IPS-NIHi11 (cell line): ENCODE measurements at regions not wholly inside any gene's neighbourhood (a gene's known extent, or its start where the extent isn't known, plus 50 kb on each side); places are given as distances from the start of the nearest gene placed in this dataset.
"Not testable (repeated sequence)": the region's sequence is repeated elsewhere in the genome, so short reads cannot be mapped to it uniquely, and the experiment has no call there.

Experiments
- DNase-seq: peaks from one replicate; pipeline ENCODE4 v3.0.0; 2012; ENCODE audit warnings: mixed read lengths, low spot score

GRCh38 chrX:98065151-98065550 lies 1181.4 kb downstream of the RPA4 start:
- no peak for DNase-seq

GRCh38 chrX:98067611-98068010 lies 1183.9 kb downstream of the RPA4 start:
- DNase-seq = no peak

DNA sequence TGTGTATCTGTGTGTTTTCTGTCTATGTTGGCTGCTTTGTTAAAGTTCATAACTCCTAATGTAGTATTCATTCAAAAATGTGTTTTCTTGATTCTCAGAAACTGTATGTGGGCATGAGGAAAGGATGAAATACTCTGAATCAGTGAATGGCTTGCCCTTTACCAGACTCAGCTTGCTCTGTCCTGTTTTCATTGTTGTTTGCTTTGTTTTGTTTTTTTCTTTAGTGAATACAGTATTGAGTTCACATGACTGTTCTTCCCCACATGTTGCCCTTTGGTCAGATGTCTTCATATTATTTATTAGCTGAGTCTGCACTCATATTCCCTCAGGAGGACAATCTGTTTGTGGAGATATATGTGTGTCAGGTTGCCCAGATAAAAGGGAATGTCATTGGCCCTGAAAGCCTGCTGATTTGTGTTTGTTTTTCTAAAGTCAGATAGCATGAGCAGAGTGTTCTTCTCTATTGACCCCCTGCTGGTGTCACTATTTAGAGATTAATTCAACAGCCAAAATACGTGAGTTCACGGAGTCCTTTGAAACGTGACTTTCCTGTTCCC lies 1184.4 kb downstream of the RPA4 start:
- no peak for DNase-seq

GRCh38 chrX:98071331-98071730 lies 1187.6 kb downstream of the RPA4 start:
- DNase-seq = no peak

DNA sequence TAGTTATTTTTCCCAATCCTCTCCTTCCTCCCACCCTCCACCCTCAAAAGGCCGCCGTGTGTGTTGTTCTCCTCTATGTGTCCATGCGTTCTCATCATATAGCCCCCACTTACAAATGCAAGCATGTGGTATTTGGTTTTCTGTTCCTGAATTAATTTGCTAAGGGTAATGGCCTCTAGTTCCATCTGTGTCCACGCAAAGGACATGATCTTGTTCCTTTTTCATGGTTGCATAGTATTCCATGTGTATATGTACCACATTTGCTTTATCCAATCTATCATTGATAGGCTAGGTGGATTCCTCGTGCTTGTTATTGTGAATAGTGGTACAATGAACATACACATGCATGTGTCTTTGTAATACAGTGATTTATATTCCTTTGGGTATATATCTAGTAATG lies 1193.7 kb downstream of the RPA4 start:
- no peak for DNase-seq

GRCh38 chrX:98111684-98112083 lies 1228.0 kb downstream of the RPA4 start:
- no peak for DNase-seq

- no peak for DNase-seq
Observed at GRCh38 chrX:98114021-98114420, 1230.3 kb downstream of the RPA4 start.

- peak; percentile 3 for DNase-seq
Observed at GRCh38 chrX:98141466-98141865, 1257.8 kb downstream of the RPA4 start.

GRCh38 chrX:98191003-98191402 lies 1307.3 kb downstream of the RPA4 start:
- DNase-seq = no peak

GRCh38 chrX:98194036-98194435 lies 1310.3 kb downstream of the RPA4 start:
- DNase-seq = no peak

- DNase-seq = no peak
Observed at GRCh38 chrX:98203800-98204199, 1320.1 kb downstream of the RPA4 start.

- no peak for DNase-seq
Observed at GRCh38 chrX:98207947-98208346, 1324.2 kb downstream of the RPA4 start.

GRCh38 chrX:98231003-98231402 lies 1347.3 kb downstream of the RPA4 start:
- no peak for DNase-seq

- not testable (repeated sequence) for DNase-seq
Observed at GRCh38 chrX:98240061-98240460, 1356.4 kb downstream of the RPA4 start.

- no peak for DNase-seq
Observed at GRCh38 chrX:98263135-98263534, 1379.4 kb downstream of the RPA4 start.

- no peak for DNase-seq
Observed at GRCh38 chrX:98289726-98290125, 1406.0 kb downstream of the RPA4 start.

DNA sequence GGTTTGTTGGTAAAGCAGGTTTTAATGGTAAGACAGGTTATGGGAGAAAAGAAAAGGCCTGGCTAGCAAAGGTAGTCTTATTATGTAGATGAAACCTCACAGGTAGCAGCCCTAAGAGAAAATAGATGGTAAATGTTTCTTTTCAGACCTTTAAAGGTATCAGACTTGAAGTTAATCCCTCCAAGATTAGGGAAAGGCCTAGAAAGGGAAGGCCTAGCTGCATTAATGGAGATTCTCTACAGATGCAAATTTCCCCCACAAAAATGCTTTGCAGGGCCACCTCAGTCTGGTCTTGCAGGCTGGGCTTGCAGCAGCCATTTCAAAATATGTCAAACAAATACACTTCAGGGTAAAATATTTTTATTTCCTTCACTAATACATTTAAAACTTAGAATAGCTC lies 1410.6 kb downstream of the RPA4 start:
- no peak for DNase-seq

GRCh38 chrX:98296129-98296528 lies 1412.4 kb downstream of the RPA4 start:
- DNase-seq = no peak

- DNase-seq = no peak
Observed at GRCh38 chrX:98299785-98300184, 1416.1 kb downstream of the RPA4 start.

- DNase-seq = not testable (repeated sequence)
Observed at GRCh38 chrX:98300536-98300935, 1416.8 kb downstream of the RPA4 start.

DNA sequence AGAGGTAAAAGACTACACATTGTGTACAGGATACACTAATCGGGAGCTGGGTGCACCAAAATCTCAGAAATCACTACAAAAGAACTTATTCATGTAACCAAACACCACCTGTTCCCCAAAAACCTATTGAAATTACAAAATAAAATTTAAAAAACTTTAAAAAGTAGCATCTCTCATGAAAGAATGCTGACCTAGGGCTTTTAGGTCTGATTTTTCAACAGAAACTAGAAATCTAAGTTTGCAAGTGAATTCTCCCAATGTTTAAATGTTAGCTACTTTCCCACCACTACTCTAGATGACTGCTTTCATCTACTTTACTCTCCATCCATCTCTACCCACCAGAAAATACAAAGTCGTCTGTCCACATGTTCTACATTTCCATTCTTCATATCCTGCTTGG lies 1447.7 kb downstream of the RPA4 start:
- no peak for DNase-seq

- no peak for DNase-seq
Observed at GRCh38 chrX:98338544-98338943, 1454.8 kb downstream of the RPA4 start.

- no peak for DNase-seq
Observed at GRCh38 chrX:98350940-98351339, 1467.2 kb downstream of the RPA4 start.

GRCh38 chrX:98357146-98357545 lies 1473.4 kb downstream of the RPA4 start:
- no peak for DNase-seq

- DNase-seq = no peak
Observed at GRCh38 chrX:98362630-98363029, 1478.9 kb downstream of the RPA4 start.
